CD4-positive, alpha-beta T cell treated with Interleukin-6 for 4 hours (primary cell): ENCODE measurements at regions not wholly inside any gene's neighbourhood (a gene's known extent, or its start where the extent isn't known, plus 50 kb on each side); places are given as distances from the start of the nearest gene placed in this dataset.

ENCODE experiments used
- DNase-seq: peaks from one replicate; pipeline ENCODE4 v3.0.0-alpha.2; 2020; ENCODE audit warnings: mixed read lengths

- DNase-seq: no peak
Measured at GRCh38 chr11:127461241-127462064, 460.9 kb upstream of the KIRREL3 start.

- no peak for DNase-seq
Measured at GRCh38 chr11:127458561-127458960, 458.0 kb upstream of the KIRREL3 start.

DNA sequence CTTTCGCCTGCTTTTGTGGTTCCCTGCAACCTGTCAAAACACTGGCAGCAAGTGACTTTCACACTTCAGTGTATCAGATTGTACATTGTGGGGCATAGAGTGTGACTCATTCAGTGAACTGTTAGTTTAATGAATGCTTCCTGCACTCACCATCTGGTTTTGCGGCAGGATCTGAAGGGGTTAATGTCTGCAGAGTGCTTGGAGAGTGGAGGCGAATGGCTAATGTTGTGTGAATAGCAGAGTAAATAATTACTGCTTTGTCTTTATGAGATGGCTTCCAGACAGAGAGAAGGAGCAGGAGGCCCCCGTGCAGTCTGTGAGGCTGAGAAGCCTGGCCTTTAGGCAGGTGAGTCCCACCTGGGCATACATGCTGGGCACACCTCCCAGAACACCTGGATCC, 454.3 kb upstream of the KIRREL3 start:
- DNase-seq: no peak

DNA sequence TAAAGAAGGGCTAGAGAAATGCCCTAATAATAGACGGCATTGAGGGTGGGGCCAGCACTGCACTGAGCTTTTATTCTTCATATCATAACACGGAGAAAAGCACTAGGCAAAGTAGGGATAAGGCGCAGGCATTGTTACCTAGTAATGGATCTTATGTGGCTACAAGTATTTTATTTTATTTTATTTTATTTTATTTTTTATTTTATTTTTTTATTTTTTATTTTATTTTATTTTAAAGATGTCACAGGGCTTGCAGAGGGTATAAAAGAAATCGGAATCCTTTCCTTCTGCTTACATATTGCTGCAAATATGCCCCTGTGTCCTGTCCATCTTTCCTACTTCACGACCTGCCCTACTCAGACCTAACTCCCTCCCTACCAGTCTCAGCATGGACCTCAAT, 452.0 kb upstream of the KIRREL3 start:
- DNase-seq: no peak

DNA sequence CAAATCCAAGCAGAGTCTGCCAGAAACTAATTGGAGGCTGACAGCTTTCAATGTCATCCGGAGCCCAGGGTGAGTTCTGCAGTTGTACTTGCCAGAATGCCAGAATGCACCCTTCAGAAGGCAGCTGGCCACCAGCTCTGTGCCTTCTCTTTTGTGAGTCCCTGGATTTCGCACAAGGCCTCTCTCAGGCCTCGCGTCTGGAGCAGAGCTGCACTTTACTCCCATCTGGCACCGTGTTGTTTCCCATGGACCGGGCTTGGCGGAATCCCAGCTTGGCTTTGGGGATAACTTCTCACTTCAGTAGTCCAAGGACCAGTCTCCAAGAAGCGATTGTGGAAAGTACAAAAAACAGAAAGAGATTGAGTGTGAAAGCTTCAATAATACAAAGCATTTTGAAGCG, 451.3 kb upstream of the KIRREL3 start:
- no peak for DNase-seq

- DNase-seq: no peak
Measured at GRCh38 chr11:127448101-127448500, 447.5 kb upstream of the KIRREL3 start.

DNA sequence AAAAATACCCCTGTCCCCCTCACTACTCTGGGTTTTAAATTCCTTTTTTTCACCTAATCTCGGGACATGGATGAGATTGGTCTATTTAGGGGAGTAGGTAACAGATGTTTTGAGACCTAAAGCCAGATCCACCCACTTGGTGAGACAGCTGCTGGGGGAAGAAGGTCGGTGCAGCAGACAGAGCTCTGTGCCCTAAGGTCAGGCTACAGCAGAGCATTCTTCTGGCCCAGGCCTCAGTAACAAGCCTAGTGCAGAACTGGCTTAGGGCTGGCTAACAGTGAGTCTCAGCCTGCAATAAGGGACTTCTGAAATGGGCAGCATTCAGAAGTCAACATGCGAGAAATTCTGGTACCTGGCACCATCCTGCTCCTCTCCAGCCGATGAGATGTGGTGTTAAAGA, 444.9 kb upstream of the KIRREL3 start:
- no peak for DNase-seq

- DNase-seq: no peak
Measured at GRCh38 chr11:127443297-127443696, 442.7 kb upstream of the KIRREL3 start.

- no peak for DNase-seq
Measured at GRCh38 chr11:127440616-127441015, 440.0 kb upstream of the KIRREL3 start.

GRCh38 chr11:127425281-127425680, 424.7 kb upstream of the KIRREL3 start:
- DNase-seq: no peak

DNA sequence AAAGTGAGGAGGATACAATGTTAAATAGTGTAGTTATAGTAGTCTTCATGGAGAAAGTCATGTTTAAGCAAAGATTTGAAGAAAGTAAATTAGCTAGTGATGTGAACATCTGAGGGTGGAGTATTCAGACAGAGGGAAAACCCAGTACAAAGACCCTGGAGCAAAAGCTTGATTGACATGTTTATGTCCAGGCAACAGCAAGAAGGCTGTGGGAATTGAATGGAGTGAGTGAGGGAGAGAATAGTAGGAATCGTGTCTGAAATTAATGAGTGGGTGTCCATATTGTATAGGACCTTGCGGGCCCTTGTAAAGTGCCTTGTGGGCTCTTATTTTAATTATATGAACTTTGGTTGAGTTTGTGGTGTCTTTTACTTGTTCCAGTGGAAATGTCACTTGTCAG, 424.1 kb upstream of the KIRREL3 start:
- no peak for DNase-seq

DNA sequence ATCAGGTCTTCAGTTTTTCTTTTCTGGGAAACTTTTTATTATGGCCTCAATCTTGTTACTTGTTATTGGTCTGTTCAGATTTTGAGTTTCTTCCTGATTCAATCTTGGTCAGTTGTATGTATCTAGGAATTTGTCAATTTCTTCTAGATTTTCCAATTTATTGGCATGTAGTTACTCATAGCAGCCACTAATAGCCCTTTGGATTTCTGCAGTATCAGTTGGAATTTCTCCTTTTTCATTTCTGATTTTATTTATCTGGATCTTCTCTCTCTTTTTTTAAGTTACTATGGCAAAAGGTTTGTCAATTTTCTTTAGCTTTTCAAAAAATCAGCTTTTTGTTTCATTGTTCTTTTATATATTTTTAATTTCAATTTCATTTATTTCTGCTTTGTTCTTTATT, 419.6 kb upstream of the KIRREL3 start:
- no peak for DNase-seq

GRCh38 chr11:127412722-127413380, 412.3 kb upstream of the KIRREL3 start:
- DNase-seq: no peak

- DNase-seq: no peak
Measured at GRCh38 chr11:127412234-127412633, 411.7 kb upstream of the KIRREL3 start.

DNA sequence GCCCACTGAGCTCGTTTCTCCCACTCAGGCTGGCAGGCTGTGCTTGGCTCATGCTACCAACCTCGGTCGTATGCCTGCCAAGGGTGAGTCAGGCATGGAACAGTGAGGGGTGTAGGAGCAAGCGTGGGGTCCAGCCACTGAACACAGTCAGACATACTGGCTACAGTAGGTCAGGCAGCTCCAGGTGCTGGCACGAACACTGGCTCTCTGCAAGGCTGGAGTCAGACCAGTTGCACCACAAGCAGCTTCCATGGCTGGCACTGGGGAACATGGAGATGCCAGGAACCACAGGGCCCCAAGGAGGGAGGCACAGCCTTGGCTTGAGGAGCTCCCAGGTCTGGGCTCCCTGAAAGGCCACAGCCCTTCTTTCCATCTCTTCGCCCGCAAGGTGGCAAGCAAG, 410.7 kb upstream of the KIRREL3 start:
- DNase-seq: no peak

GRCh38 chr11:127395034-127395433, 394.5 kb upstream of the KIRREL3 start:
- DNase-seq: no peak

DNA sequence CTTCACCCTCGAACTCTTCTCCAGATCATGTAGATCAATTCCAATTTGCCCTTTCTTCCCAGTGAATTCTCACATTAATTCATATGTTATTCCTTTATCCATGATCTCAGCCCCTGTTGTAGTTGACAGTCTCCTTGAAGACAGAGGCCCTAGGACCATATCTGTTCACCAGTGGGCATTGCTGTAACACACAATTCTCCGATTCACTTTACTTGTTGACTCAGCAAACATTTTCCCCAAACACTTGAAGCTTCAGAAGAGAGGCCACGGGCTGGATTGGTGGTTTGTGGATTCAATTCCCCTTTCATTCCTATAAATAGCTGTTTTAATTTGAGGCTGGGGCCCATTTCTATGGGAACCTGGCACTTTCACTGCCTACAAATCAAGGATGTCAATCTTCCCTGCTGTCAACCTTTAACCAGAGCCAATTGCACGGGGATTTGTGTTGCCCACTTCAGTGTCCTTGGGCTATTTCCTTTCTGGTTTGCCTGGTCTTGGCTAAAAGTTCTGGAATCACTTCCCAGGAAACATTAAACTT, 393.0 kb upstream of the KIRREL3 start:
- no peak for DNase-seq

DNA sequence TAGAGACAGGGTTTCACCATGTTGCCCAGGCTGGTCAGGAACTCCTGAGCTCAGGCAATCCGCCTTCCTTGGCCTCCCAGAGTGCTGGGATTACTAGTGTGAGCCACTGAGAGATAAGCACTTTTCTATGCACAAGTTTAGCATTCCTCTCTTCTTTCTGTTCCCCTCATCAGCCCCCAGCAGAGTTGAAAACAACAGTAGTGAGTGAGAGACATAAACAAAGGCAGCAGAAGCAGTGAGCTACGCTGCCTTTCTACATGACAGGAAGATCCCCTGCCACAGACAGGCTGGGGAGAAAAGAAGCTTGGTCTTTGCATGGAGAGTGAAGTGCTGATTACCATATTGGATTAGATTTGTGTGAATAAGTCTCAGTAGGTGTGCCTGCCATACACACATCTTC, 392.0 kb upstream of the KIRREL3 start:
- no peak for DNase-seq

DNA sequence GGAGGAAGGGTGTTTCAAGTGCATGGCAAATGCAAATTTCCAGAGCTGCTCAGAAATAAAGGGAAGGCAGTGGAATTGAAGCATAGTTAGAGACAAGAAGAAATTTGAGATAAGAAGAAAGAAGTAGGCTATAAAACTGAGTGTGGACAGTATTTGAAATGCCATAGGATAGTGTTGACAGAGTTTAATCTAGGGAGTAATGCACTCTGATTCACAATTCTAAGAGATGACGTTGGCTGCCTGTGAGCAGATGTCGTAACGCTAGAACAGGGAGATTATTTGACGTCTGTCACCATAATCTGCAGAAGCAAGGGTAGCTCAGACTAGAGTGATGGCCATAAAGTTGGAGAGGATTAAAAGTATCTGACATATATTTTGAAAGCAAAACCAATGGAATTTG, 389.9 kb upstream of the KIRREL3 start:
- no peak for DNase-seq

GRCh38 chr11:127385071-127385470, 384.5 kb upstream of the KIRREL3 start:
- no peak for DNase-seq

DNA sequence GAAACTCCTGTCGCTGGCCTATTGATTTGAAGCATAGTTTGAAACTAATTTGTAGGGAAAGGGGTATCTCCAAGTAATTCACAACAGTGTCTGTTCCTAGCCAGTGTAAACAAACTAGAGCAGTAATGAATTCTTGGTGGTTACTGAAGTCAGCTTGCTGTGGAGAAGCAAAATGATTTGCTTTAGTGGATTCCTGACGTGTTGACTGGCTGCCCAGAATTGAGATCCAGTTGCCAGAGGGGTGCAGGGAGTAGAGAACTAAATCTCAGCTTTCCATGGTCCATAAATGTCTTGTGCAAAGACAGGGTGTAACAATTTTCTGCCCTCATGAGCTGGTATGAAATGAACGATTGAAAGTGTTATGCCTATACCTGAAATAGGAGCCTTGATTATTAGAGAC, 382.5 kb upstream of the KIRREL3 start:
- DNase-seq: no peak

- DNase-seq: no peak
Measured at GRCh38 chr11:127381247-127381646, 380.7 kb upstream of the KIRREL3 start.

DNA sequence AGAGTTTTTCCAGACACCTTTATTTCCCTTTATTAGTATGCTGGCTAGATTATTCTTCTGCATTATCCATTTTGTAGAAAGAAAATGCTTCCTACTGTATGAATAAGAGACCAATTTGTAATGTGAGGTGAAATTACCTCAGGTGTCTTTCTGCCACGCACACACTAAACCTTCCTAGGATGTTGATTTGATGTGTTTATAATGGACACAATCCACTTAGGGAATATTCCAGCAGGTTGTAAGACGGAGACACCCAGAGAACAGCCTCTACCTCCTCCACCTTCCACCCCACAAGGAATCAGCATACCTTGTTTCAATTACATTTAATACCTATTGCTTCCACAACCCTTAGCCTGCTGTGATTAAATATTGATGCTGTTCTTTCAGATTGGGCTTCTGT, 379.1 kb upstream of the KIRREL3 start:
- DNase-seq: no peak

GRCh38 chr11:127376301-127376700, 375.7 kb upstream of the KIRREL3 start:
- no peak for DNase-seq
